Activated CD8-positive, alpha-beta memory T cell treated with anti-CD3 and anti-CD28 coated beads, Interleukin-2, amount 50 U/mL, for 4 hours (primary cell): ENCODE measurements at regions not wholly inside any gene's neighbourhood (a gene's known extent, or its start where the extent isn't known, plus 50 kb on each side); places are given as distances from the start of the nearest gene placed in this dataset.
"Not testable (repeated sequence)": the region's sequence is repeated elsewhere in the genome, so short reads cannot be mapped to it uniquely, and the experiment has no call there.

ENCODE experiments used
- DNase-seq: peaks from one replicate; pipeline ENCODE4 v3.0.0-alpha.2; 2020

DNA sequence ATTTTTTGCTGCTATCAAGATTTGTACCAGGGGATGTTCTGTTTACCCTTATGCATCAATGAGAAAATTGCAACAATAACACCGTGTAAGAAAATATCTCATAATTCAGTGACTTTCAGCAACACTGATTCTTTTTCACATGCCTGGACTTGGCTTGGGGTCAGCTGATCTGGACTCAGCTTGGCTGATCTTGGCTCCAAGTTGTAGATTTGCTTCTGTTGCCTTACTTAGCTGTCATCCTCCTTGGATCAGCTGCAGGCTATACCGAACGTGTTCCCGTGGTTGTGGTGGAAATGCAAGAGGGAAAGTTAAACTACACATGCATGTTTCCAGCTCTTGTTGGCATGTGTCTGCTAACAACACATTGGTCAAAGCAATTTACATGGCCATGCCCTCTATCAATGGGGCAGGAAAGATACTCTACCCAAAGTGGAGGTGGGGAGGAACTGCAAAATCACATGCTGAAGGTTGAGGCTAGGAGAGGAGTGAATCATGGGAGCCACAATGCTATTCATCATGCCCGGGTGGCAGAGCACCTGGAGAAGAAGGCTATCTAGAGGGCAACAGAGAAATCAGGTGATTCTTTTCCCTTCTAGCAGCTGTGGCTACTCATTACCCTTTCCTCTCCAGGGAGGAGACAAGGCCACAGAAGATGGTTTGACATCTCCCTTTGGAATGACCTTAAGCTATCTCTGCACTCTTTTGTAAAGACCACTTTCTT is 1276.3 kb upstream of the AUTS2 start:
- DNase-seq, result no peak

GRCh38 chr7:68324621-68325020 is 1273.7 kb upstream of the AUTS2 start:
- DNase-seq, result no peak

GRCh38 chr7:68334216-68334615 is 1264.1 kb upstream of the AUTS2 start:
- DNase-seq, result no peak

DNA sequence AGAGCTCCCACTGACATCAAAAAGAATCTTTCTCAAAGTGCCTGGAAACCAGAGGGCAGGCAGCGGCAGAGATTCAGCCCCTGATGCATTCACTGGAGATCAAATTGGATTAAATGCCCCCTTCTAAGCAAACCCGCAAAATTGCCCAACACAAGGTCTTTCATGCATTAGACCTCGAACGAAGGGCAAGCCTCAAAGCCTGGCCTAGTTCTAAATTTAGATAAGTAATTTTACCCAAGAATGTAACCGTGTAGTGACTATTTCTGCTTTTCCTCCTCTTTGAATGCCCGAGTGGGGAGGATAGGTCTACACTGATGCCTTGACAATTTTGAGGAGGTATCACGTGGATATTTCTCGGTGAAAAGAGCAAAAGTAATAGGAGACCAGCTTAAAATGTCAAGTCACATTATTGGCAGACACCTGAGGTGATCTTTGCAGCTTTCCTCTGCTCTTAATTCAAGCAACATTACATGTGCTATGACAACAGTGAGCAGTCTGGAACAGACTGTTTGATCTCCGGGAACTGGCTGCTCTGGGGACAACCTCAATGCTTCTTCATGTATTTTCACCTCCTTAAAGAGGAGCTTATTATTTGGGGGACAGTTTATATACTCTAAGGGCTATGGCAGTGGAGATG is 1263.5 kb upstream of the AUTS2 start:
- DNase-seq, result no peak

DNA sequence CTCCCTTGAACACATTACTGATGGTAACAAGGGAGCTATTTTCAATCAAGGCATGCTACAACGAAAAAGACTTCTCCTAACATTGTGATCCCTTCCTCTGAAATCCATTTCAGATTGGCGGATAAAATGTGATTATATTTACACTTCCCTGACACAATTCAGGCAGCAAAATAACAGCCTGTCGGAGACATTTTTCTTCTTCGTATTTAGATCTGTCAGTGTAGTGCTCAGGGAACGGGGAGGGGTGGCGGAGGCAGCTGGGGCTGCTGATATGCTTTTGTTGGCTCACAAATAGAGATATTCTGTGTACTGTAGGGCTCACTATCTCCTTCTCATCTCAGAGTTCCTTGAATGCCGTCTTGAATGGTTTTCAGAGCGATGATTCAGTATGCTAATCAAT is 1261.7 kb upstream of the AUTS2 start:
- no peak for DNase-seq

DNA sequence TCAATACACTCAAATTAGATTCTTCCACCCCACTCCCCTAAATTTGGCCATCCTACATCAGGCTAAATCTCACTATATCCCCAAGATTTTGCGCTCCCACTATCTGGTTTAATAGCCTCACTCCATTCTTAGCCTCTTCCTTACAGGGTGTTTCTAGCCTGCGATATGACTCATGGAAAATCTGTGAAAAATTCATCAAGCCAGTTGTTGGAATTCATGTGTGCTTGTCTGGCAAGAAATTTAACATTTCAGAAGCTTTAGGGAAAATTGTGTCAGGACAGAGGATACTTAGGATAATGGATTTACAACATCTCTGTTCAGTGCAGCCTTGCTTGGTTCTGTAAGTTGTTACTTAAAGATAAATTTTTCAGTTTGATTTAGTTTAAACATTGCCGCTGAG is 1249.9 kb upstream of the AUTS2 start:
- no peak for DNase-seq

DNA sequence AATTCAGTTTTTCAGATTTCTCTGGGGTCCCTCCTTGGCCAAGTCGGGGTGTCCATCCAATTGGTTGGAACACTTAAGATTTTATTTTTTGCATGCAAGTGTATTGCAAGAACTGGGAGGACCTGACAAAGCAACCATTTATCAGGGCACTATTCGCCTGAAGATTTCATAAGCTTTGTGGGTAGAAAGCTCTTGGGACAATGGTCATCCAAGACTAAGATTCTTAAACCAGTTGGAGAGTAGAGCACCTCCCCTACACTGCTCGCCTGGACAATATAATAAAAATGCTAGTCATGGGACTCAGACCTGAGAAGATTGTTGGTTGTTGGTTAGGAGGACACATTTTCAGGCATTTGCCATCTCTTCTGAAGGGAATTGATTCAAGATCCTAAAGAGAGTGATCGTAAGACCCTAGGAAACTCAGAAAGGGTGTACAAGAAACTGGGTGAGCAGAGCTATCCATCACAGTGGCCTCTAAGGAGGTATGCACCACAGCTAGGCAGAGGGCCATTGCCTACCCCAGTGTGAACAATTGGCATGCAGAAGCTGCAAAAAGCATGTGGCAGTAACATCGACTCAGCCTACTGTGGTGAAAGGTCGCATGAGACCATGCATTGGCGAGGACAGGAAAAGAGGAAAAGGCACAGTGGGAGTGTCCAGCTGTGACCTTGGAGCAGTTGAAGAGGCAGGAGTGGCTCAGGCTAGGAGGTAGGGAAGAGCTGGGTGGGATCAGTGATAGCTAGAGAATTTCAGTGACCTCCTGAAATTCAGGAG is 1235.3 kb upstream of the AUTS2 start:
- DNase-seq, result no peak

DNA sequence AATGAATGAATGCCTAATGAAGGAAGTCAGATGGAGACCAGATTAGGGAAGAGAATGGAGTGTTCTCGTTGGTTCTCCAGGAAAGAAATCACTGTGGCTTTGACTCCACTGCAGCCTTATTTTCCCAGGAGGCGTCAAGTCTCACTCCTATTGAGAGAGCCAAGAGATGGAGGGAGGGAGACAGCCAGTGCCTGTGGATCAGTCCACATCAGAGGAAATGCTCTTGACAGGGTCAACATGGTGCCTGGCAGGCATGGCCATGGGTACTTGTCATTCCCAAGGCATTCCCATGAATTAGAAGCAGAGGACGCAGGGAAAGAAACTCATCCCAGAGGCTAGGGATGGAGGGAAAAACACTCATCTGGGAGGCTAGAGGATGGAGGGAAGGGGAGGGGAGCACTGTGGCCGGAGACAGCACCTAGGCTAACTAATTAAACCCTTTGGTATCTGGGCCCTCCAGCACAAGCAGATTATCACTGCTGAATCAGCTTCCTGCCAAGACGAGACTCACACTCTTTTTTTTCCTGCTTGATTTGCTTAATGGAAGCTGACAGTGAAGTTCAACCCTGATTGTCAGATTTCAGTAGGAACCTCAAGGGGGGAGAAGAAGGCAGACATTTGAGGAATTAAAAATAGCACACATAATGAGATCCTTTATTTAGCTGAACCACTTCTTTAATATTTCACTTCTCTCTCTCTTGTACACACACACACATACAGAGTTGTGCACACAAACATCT is 1233.2 kb upstream of the AUTS2 start:
- DNase-seq, result no peak

GRCh38 chr7:68371985-68372384 is 1226.3 kb upstream of the AUTS2 start:
- DNase-seq, result no peak

DNA sequence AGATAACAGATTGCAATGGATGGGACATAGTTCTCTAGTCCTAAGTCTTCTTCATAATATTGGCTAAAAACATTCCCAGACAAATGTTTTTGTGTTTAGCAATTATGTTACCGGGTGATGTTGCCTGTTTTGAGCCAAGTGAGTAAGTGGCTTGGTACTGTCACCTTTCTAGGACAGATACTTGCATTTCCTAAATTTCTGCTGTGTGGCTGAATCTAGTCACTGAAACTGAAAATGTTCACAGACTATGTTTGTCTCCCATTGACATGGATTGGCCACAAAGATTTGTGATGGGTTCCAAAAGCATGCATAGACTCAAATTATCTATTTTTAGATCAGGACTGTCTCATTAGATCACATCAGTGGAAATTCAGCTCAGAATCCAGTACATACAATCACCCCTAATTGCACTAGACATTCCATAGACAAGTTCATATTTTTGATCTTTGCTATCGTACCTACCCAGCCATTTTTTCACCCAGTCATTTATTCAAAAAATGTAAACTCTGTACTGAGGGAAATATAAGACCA is 1222.1 kb upstream of the AUTS2 start:
- DNase-seq, result no peak

DNA sequence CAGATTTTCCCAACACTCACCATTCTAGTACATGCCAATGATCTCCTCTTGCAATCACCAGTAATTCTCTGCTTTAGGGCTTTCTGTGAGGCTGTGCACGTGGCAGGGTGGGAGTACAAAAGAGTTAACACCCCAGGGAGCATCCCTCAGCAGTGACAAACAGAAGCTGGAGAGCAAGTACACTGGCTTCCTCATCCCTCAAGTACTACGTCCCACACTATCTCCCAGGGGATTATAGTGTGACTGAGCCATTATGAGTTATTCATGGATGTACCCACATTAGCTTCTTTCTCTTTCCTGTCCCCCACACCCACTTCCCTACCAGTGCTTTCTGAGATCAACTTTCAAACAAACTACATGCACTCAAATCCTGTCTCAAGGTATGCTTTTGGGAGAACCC is 1216.5 kb upstream of the AUTS2 start:
- no peak for DNase-seq

GRCh38 chr7:68384581-68384980 is 1213.7 kb upstream of the AUTS2 start:
- no peak for DNase-seq

- DNase-seq, result no peak
Observed at GRCh38 chr7:68393051-68393450, 1205.2 kb upstream of the AUTS2 start.

- DNase-seq, result no peak
Observed at GRCh38 chr7:68394131-68394530, 1204.1 kb upstream of the AUTS2 start.

DNA sequence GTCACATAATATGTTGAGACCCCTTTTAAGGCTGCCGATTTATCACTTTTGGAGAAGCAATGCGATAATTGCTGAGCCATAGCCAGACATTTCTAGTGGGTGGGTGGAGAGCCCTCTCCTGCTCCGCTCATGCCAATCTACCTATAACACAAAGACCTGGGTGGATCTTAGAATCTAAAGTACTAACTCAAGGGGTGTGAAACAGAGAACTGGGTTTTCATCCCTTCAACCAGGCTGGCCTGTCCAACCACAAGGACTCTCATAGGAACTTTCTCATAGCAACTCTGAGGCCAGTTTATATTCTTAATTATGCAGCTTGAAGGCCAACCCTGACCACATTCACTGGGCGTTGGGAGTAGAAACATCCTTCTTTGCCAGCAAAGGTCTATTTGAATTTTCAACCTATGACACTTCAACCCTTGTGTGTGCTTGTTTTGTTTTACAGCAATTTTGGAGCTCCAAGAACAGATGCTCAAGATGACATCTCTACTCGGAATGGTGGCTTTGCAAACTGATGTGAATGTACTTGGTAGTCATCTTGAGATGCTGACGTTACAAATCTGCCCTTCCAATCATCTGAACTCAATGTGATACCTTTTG is 1198.2 kb upstream of the AUTS2 start:
- DNase-seq, result no peak

DNA sequence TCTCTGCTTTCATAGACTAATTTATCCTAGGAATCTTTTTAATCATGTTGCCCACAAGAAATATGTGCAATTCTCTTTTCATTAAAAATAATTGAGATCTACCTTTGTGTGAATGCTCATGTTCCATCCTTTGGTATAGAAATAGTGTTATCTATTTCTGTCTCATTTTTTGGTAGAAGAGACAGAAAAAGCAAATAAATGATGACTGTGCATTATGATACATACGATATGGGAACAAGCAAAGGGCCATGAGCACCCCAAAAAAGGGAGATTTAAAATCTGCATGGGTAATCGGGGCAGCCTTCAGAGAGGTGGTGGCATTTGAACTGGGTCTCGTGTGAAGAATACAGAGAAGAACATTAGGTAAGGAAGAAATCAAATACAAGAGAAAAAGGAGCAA is 1197.5 kb upstream of the AUTS2 start:
- DNase-seq, result no peak

GRCh38 chr7:68401313-68401712 is 1197.0 kb upstream of the AUTS2 start:
- DNase-seq, result no peak

GRCh38 chr7:68406480-68406879 is 1191.8 kb upstream of the AUTS2 start:
- no peak for DNase-seq

- DNase-seq, result no peak
Observed at GRCh38 chr7:68407460-68407859, 1190.8 kb upstream of the AUTS2 start.

DNA sequence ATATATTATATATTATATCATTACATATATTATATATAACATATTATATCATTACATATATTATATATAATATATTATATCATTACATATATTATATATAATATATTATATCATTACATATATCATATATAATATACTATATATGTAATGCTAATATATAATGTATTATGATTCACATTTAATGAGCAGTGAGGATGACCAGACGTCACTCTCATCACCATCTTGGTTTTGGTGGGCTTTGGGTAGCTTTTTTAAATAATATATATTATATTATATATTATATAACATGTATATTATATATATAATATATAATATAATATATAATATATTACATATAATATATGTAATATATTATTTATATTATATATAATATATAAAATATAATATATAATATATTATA is 1189.4 kb upstream of the AUTS2 start:
- no peak for DNase-seq

DNA sequence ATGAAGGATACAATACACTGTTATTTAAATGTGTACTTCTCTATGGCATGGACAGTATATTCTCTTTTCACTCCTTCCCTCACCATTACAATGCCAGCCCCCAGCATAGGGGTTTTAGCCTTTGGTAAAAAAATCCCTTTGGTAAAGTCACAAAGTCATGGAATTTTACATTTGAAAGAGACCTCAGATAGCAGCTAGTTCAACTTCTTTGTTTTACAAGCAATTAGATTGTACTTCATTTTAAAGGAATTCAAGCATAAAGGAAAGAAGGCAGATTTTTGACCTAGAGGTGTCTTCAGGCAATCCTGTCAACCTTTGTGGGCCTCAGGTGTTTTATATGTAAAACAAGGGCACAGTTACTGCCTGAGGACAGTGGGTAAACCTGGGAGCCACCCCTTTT is 1188.4 kb upstream of the AUTS2 start:
- no peak for DNase-seq

- not testable (repeated sequence) for DNase-seq
Observed at GRCh38 chr7:68410693-68411092, 1187.6 kb upstream of the AUTS2 start.

DNA sequence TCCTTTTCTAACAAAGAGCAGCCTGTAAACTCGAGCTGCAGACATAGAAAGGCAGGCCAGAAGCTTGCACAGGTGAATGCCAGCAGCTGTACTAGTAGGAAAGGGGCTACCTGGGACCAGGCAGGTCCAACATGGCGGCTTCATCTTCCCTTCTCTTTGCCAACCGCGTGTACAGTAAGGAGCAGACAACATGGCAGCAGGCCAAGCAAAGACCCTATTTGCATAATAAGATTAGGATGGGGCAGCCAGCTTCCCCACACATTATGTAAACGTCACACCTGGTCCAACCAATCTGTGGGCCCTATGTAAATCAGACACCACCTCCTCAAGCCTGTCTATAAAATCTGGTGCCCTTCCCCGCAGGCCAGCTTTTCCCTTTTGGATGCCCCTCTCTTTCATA is 1186.5 kb upstream of the AUTS2 start:
- no peak for DNase-seq
